GM21390 (cell line): ENCODE measurements at regions not wholly inside any gene's neighbourhood (a gene's known extent, or its start where the extent isn't known, plus 50 kb on each side); places are given as distances from the start of the nearest gene placed in this dataset.
"Not testable (repeated sequence)": the region's sequence is repeated elsewhere in the genome, so short reads cannot be mapped to it uniquely, and the experiment has no call there.

Experiments
- ATAC-seq: cut with Tn5 transposase; IDR thresholded peaks from one replicate; pipeline ENCODE4 v1.9.1; 2021; ENCODE audit not compliant: unreplicated experiment

DNA sequence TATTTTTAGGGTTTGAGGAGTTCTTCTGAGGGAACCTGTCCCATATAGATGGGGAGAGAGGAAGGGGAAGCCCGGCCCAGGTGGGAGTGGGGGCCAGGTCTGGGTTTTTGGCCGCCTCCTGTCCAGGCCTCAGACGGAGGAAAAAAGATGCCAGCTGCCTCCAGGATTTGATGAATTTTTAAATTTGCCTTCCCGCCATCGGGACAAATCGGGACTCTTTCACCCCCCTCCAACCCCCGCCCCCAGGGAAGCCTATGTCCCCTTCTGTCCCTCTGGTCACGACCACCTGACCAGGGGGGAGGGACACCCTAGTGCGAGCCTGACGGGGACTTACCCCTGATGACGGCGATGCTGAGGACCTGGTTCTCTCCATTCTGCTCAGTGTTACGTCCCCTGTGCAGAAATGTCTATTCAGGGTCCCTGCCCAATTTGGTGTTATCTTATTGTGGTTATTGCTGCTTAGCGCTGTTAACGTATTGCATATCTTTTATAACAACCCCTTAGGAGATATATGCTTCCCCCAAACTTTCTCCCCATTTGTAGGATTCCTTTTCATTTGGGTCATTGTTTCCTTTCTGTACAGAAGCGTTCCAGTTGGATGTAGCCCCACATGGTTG lies 115.9 kb upstream of the GRK3 start:
- peak; percentile 22 for ATAC-seq

DNA sequence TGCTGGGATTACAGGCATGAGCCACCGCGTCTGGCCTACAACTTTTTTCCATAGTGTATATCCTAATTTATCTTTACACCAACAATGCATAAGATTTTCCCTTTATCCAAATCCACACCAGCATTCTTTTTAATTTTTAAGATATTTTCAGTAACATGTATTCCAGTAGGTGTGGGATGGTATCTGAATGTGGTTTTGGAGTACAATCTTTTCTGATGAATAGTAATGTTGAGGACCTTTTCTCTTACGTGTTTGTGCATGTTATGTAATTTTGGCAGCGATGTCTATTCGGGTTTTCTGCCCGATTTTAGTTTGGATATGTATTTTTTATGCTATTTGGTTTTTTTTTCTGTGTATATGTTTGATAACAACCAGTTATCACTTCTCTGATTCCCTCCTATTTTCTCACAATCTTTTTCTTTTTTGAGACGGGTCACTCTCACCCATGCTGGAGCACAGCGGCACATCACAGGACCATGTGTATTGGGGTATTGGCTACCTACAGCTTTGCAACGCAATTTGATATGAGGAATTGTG lies 114.6 kb upstream of the GRK3 start:
- no peak for ATAC-seq

DNA sequence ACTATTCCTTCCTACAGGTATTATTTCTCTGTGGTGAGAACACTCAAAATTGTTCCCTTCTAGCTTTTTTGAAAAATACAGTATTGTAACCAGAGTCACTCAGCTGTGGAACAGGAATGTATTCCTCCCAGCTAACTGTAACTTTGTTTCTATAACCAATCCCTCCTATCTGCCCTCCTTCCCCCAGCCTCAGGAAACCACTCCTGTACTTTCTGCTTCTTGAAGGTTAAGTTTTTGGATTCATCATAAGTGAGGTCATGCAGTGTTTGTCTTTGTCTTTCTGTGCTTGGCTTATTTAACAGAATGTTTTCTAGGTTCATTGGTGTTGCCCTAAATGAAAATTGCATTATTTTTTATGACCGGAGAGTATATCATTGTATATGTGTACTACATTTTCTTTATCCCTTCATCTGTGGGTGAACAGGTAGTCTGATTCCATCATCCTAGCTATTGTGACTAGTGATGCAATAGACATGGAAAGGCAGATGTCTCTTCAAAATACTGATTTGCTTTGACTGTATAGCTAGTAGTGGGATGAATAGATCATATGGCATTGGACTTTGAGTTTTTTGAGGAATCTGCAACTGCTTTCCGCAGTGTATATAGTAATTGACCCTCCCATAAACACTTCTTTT lies 112.9 kb upstream of the GRK3 start:
- ATAC-seq, result no peak

DNA sequence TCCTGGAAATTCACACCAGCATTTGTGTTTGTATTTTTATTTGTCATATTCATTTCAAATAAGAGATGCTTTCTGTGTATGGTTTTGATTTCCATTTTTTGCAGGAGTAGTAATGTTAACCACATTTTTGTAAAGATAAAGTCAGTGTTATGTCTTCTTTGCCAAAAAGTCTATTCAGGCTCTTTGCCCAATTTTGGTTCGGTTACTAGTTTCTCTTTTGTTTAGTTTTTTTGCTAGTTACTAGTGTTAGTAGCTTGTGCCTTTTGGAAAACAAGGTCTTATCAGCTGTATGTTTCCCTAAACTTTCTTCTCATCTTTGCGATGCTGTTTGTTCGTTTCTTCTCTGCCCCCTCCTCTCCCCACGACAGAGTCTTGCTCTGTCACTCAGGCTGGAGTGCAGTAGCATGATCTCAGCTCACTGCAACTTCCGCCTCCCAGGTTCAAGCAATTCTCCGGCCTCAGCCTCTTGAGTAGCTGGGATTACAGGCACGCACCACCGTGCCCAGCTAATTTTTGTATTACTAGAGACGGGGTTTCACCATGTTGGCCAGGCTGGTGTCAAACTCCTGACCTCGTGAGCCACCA lies 112.3 kb upstream of the GRK3 start:
- ATAC-seq, result no peak

DNA sequence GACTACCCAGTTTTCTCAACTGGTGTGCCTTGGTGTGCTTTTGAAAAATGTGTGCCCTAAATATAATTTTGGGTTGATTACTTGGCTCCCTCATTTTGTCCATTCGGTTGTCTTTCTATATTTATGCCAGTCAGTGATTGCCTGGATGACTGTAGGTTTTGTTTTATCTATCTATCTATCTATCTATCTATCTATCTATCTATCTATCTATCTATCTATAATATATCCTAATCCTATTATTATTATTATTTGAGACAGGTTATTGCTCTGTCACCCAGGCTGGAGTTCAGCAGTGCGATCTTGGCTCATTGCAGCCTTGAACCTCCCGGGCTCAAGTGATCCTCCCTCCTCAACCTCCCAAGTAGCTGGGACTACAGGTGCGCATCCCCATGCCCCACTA lies 111.4 kb upstream of the GRK3 start:
- no peak for ATAC-seq

DNA sequence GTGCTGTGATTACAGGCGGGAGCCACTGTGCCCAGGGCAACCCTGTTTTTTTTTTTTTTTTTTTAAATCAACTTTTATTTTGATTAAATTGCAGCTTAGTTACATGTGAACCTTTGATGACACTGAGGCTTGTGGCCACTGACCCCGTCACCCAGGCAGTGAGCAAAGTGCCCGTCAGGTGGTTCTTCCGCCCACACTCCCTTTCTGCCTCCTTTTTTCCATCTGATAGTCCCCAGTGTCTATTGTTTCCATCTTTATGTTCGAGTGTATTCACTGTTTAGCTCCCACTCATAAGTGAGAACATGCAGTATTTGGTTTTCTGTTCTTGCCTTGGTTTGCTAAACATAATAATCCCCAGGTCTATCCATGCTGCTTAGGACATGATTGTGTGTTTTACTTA lies 110.9 kb upstream of the GRK3 start:
- ATAC-seq, result no peak

DNA sequence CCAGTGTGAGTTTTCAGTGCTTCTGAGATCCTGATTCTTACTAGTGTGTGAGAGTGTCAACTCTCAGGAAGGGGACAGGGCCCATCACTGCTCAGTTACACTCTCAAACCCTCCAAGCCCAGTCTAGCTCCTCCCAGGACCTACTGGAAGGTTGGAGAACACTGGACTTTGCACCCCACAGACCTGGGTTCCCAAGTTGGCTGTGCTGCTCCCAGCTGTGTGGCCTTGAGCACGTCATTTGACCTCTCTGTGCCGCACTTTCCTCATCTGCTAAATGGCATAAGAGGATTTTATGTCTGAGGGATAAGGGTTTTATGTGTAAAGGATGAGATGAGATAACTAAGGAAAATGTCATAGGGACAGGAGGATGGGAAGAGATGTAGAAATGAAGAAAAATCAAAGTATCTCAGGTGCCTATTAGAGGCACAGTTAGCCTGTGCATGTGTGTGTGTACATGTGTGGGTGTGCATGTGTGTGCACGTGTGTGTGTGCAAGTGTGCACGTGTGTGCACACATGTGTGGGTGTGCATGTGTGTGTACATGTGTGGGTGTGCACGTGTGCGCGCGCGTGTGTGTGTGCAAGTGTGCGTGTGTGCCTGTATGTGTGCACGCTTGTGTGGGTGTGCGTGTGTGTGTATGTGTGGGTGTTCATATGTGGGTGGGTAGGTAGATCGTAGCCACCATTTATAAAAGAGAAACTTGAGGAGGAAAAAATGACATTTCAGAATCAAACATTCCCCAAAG lies 108.0 kb upstream of the GRK3 start:
- not testable (repeated sequence) for ATAC-seq

DNA sequence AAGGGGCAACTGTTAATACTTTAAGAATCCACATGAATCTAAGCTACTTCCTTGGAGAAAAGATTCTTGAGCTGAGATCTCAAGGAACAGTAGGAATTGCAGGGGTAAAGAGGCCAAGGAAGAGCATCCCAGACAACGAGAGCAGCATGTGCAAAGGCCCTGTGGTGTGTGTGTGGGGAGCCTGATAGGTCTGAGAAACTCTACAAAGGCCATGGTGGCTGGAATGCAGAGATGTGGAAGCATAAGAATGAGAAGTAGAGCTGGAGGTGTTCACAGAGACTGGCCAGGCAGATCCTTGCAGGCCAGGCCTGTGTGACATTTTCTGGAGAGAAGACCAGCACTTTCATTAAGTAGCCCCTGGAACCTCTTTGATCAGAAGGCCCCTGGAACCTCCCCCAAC lies 105.8 kb upstream of the GRK3 start:
- ATAC-seq, result not testable (repeated sequence)

DNA sequence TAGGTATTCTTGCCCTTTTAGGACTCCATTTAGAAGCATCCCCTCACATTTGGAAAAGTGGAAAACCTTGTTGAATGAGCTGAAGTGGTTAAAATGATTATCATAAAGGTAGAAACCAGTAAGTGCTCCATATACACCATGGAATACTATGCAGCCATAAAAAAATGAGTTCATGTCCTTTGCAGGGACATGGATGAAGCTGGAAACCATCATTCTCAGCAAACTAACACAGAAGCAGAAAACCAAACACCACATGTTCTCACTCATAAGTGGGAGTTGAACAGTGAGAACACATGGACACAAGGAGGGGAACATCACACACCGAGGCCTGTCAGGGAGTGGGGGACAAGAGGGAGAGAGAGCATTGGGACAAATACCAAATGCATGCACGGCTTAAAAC lies 103.8 kb upstream of the GRK3 start:
- ATAC-seq, result not testable (repeated sequence)

DNA sequence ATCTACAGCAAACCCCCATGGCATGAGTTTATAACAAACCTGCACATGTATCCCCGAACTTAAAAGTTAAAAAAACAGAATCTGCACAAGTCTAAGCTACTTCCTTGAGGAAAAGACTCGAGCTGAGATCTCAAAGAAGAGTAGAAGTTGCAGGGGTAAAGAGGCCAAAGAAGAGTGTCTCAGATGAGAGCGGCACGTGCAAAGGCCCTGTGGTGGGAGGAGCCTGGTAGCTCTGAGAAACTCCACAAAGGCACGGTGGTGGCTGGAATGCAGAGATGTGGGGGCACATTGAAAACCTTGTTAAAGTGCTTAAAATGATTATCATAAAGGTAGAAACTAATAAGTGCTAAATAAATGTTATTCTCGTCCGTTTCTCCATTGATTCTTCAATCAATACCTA lies 103.2 kb upstream of the GRK3 start:
- ATAC-seq, result no peak

DNA sequence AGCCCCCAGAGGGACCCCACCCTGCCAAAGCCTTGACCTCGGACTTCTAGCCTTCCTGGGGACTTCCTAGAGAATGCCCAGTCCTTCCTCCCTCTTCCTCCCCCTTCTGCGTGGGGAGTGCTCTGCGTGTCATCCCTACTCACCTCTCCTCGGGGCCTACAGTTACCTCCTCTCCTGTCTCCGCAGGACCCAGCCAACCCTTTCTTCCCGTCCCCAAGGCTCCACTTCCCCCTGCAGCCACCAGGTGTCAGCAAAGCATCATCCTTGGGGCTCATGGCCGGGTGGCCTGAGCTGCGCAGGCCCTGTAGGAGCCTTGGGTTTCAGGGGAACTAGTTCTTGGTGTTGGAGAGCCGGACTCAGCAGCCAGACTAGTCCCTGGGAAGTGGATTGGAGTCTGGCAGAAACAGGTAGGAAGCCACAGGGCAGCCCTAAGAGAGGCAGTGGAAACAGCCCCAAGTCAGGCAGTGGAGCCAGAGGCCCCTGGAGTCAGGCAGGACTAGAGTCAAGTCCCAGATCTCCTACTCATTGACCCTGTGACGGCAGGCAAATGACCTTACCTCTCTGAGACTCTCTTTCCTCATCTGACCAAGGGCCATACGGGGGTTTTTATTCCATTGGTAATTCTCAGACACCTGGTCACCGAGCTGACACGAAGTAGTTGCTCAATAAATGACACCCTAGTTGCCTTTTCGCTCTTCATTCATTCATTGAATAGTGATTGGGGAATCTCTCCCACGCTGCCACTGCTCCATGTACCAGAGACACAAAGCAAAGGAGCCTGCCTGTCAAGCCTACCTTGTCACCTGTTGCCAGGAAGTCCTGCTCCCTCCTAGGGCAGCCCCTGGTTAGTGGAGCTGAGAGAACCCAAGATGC lies 101.8 kb upstream of the GRK3 start:
- not testable (repeated sequence) for ATAC-seq

DNA sequence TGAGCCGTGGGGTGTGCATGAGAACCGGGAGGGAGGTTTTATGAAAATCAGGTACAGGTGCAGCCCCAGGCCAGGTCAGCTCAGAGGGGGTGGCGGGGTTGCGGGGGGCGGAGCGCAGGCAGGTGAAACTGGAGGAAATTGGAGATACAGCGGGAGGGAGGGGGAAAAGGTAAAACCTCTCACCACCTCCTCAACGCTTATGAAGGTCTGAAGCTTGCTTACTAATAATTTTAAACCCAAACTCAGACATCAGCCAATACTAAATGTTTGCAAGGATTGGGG lies 101.2 kb upstream of the GRK3 start:
- not testable (repeated sequence) for ATAC-seq

DNA sequence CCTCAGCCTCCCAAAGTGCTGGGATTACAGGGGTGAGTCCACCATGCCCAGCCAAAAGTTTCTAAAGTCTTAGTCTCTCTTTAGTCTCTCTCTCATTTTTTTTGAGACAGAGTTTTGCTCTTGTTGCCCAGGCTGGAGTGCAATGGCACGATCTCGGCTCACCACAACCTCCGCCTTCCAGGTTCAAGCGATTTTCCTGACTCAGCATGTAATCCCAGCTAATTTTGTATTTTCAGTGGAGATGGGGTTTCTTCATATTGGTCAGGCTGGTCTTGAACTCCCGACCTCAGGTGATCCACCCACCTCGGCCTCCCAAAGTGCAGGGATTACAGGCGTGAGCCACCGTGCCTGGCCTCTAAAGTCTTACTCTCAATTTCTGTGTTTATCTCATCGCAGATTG lies 100.1 kb upstream of the GRK3 start:
- not testable (repeated sequence) for ATAC-seq

DNA sequence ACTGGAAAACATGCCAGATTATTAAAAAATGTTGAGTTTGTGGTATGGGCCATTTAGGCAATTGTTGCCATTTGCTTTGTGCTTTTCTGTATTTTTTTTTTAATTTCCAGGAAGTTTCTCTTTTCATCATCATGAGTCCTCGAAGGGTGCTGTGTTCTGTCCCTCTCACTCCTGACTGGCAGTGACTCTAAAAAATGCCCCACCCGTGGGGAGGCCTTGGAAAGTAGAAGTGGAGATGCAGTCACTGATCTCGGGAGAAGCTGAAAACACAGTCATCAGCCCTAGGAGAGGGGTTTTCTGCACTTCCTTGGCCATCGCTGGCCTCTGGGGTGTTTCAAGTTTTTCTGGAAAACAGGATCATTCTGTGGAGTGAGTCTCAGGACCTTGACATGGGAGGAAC lies 98.5 kb upstream of the GRK3 start:
- no peak for ATAC-seq

DNA sequence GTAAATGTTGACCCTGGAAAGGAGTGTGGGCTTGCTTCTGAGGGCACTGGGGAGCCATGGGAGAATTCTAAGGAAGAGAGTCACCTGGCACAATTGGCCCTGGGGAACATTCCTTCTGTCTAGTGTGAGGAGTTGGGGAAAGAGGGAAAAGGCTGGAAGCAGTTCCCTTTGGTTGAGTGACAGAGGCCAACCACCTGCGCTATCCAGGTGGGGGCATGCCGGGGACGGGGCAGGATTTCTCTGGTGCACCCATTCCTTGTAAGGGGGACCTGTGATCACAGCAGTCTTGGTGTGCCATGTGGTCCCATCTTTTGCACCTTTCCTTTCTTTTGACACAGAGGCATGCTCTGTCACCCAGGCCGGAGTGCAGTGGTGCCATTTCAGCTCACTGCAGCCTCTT lies 92.1 kb upstream of the GRK3 start:
- no peak for ATAC-seq

DNA sequence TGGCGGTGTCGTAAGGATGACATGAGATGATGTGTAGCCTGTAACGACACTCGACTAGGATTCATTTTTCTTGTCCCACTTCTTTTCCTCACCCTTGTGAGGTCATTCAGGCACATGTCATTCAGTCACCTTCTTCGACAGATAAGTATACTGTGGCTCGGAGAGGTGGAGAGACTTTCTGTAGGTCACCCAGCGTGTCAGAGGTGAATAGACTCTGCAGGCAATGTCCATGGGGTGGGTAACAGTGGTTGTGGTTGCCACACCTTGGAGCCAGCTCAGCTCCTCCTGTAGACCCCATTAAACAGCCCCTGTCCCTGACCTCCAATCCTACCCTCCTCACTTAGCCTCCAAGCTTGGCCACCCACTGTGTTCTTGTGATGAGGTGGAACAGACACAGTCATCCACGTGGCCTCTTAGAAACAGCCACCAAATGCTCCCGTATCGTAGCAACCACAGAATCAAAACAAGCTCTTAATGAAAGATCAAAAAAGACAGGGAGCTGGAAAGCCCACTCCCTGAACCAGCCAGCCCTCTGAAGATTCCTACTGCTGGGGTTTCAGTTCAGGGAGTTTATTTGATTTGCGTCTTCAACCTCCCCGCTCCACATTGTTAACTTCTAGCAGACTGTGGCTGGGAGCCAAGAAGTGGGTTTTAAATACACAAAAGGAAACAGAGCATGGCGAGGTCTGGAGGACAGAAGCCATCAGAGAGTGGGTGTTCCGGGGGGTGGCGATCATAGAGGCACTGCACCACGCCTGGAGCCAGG lies 89.0 kb upstream of the GRK3 start:
- no peak for ATAC-seq

DNA sequence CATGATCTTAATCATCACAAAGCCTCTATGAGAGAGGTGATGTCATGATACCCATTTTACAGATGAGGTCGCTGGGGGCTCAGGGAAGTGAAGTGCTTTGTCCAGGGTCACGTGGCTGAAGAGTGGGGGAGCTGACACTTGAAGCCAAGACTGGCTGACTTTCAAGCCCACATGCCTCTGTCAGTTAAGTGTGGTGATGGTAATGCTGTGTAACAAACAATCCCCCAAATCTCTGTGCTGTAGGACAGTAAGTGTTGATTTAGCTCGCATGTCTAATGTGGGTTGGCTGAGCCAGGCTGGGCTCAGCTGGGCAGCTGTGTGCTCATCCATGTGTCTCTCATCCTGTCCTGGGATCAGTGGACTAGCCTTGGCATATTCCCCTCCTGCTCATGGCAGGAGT lies 87.1 kb upstream of the GRK3 start:
- no peak for ATAC-seq

DNA sequence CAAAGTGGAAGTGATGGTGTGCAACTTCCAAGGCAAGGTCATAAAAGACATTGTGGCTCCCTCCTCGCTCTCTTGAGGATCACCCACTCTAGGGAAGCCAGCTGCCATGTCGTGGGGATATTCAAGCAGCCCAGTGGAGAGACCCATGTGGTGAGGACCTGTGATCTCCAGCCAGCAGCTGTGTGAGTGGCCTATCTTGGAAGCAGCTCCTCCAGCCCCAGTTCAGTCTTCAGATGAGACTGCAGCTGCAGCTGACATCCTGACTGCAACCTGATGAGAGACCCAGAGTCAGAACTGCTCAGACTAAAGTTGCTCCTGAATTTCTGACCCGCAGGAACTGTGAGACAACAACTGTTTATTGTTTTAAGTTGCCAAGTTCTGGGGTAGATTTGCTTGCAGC lies 86.4 kb upstream of the GRK3 start:
- no peak for ATAC-seq

DNA sequence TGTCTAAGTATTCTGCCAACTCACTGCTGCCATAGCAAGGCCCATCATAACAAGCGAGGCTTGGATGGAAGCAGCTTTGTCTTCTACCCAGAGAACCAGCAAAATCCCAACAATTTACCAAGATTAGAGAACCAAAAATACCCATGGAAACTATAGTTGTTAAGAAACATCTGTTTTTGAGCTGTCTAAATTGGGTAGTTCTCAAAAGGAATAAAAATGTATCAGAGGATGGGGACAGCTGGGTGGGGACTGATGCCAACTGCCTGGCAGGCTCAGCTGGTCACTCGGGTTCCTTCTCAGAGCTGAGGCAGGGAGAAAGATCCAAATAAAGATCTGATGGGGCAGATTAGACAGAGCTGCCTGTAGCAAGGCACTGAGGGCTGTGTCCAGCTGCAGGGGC lies 85.9 kb upstream of the GRK3 start:
- no peak for ATAC-seq

DNA sequence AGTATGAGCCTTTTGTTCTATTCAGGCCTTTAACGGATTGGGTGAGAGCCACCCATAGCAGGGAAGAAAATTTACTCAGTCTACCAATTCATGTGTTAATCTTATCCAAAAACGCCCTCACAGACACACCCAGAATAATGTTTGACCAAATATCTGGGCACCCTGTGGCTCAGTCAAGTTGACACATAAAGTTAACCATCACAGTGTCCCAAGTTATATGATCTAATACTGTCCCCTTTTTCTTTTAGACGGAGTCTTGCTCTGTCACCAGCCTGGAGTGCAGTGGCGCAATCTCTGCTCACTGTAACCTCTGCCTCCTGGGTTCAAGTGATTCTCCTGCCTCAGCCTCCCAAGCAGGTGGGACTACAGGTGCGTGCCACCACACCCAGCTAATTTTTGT lies 83.6 kb upstream of the GRK3 start:
- ATAC-seq, result not testable (repeated sequence)
